NCI-H82 treated with DMSO at 0.1 percent for 48 hours (cell line): ENCODE measurements at regions not wholly inside any gene's neighbourhood (a gene's known extent, or its start where the extent isn't known, plus 50 kb on each side); places are given as distances from the start of the nearest gene placed in this dataset.

Source experiments
- DNase-seq: peaks from one replicate; lab custom pipeline; 2025; ENCODE audit not compliant: unreplicated experiment; lab: John Stamatoyannopoulos, UW

DNA sequence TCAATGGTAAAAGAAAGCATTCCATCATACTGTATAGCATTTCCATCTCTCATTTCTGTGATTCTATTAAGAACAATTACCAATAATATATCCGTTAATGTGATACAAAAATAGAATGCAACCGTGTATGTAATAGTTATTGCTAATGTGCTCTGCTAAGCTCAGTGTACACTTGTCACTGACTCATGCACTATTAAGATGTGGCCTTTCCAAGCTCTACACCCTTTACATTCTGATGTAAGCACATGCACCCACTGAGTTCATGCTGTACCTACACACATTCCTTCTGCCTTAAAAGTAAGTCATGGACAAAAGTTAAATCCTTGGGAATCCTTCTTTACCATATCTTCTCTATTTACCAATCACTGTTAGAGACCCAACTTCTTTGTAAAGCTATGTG lies 319.1 kb downstream of the ZSWIM6 start:
- no peak for DNase-seq

DNA sequence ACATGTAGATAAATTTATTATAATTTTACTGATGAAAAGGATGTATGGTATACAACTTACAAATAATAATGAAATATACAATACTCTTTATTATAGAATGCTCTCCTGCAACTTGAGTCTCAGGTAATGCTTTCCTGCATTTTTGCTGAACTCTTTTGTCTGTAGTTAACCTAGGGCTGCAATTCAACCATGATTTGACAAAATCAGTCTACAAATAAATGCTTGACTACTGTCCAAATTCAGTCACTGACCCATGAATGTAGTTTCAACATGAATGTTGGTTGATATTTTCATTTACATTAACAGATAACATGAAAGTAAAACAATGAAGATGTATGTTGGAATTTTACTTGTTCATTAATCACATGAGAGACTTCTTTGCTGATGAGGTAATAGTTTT lies 320.9 kb downstream of the ZSWIM6 start:
- DNase-seq = no peak

- DNase-seq = peak; percentile 25
These were observed 321.9 kb downstream of the ZSWIM6 start for GRCh38 chr5:61653807-61654580.

- DNase-seq = no peak
These were observed 322.8 kb downstream of the ZSWIM6 start for GRCh38 chr5:61654876-61655275.

DNA sequence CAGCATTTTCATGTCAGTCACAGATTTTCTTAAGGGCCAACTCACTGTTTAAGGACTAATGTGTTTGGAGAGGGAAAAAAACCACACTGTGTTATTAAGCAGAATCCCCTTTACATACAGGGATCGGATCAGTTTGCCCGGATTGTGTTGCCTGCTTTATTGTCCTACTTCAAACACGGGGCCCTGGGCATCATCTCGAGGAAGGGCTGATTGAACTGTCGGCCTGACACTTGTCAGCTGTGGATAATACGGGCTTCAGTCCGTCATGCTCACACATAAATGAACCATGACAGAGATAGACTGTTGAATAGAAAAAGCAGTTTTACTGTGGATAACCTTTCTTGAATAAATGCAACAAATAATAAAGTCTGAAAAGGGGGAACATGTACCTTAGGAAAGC lies 325.0 kb downstream of the ZSWIM6 start:
- no peak for DNase-seq

DNA sequence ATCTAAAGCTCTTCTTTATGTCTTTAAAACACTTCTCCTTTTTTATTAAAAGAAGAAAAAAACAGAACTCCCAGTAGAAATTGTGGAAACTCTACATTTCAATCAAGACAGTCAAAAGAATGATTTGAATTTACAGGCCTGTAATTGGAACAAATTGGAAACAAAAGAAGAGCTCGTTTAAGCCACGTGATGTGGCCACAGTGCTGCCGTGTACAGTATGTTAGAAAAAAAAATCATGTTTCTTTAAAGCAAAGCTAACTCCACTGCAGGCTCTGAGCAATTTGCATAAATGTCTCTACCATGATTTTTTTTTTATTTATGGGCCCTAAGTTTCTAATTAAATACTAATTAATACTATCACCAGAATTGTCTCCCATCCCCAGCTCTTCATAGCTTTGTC lies 325.6 kb downstream of the ZSWIM6 start:
- no peak for DNase-seq

GRCh38 chr5:61658592-61659008 lies 326.5 kb downstream of the ZSWIM6 start:
- DNase-seq = peak; percentile 37

DNA sequence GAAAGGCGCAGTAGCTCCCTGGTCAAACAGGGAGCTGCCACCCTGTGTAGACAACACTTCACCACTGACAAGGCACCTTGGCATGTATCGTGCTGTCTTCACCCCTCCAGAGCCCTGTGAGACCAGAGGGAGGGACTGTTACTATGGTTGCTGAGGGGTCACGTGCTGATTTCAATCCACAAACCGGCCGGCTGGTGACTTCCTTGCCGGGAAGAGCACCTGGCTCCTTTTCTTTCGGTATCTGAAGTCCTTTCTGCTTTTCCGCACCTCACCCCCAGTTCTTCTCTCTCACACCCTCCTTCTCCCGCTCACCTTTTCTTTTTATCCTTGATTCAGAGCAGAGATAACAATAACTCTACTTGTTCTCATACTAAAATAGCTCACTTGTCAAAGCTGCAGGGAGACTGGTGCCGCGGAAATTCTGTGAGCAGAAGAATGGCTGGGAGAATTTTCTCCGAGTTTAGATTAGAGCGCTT lies 327.2 kb downstream of the ZSWIM6 start:
- DNase-seq = no peak

DNA sequence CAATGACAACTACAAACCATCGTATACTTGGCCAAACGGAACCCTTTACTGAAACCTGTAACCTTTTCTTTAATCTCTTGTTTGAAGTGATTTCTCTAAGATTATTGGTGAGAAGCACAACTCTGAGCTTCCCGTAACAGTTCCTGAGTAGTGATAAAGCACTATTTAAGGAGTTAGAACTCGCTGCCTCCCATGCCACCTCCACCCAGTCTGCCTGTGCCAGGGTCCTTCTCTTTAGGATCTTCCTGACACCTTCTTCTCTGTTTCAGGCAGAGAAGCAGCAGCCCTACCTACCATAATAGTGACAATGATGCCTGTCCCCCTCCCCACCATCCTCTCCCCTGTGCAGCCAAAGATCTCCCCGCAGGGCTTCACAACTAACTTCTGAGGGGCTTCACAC lies 330.6 kb downstream of the ZSWIM6 start:
- DNase-seq = no peak

DNA sequence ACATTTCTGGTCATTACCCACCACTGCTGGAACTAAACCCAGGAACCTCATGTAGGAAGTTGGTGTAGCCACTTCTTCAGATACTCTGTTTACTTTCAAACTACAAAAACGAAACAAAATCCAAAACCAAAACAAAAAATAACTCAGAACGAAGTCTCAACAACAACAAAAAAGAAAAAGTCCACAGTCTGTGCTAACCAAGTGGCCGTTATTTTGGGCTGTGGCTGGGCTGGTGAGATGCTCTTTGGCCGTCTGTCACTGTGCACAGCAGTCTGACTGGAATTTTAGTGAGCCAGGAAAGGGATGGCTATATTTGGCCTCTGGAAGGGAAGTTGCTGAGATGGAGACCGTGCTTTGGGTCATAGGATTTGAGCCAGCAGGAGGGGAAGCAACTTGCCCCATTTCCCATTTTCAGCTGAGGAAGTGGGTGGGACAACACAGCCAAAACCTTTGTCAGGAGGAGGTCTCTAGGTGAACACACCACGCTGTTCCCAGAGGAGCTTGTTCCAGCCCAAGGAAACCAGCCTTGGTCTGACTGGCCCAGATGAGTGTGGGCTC lies 334.1 kb downstream of the ZSWIM6 start:
- no peak for DNase-seq

DNA sequence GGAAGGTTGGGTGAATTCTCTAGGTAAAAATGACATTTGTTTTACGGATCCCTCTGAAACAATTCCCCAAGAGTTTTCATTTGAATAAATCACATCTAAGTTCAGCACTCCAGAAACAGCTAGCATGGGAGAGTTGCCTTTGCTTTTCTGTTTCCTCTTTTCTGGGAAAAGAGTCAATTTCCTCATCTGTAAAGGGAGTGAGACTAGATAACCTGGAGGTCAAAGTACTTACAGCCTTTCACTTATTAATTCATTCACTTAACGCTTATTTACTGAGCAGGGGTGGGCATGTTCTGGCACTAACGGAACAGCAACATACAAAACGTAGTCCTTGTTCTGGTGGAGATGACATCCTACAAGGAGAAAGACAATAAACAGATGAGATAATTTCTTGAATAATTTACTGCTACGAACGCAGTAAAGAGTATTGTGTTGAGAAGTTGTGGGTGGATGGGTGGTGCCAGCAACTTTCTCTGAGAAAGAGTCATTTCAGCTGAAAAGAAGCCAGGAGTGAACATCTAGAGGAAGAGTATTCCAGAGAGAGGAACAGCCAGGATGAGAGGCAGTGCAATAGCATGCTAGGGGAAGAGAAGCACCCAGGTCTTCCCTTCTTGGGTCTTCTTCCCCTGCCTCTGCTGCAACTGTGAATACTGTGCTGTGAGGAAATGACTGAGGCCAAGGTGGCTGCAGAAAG lies 335.6 kb downstream of the ZSWIM6 start:
- DNase-seq = no peak

GRCh38 chr5:61669531-61669930 lies 337.5 kb downstream of the ZSWIM6 start:
- no peak for DNase-seq

DNA sequence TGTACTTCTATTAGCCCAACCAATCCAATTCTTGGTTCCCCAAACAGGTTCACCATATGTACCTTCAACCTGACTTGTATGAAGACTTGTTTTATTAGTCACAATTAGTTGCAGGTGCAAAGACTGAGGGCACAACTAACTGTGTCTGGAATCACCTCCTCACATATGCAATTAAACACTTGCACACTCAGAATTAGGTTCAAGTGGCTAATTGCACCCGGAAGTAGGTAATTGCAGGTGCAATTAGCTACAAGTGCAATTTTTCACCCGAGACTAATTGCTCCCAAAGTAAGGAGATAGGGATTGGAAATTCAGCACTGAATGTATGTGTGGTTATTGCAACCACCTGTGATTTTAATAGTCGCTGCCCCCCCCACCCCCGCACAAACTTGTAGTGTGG lies 338.9 kb downstream of the ZSWIM6 start:
- no peak for DNase-seq

GRCh38 chr5:61673007-61673735 lies 341.1 kb downstream of the ZSWIM6 start:
- no peak for DNase-seq

- no peak for DNase-seq
These were observed 342.3 kb downstream of the ZSWIM6 start for GRCh38 chr5:61674378-61674777.

DNA sequence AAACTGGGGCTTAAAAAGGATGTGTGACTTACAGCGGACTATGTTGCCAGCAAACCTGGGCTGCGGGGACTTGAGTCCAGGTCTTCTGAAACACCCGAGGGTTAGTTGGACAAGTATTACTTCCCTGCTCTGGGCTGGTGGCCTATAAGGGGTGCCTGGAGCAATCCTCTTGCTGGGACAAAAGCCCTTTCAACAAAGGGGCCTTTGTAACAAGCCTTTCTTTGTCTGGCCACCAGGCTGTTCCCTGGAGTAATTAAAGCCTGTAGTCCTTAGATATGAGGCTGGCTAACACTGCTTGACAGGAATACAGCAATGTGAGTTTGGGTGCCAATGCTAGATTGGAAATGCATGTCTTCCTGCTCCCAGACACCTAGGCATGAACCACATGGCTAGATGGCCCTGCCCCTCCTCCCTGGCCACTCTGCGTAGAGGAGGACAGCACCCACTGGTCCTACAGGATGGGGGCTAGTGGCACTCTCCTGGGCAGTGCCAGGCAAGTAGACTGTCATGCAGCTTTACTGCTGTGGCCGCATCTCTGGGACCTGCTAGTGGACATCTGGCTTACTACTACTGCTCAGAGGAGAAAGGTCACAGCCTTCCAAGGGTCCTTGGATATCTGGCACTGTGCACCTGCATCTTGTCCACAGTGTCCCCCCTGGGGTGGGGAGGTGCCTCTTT lies 343.1 kb downstream of the ZSWIM6 start:
- DNase-seq = no peak

DNA sequence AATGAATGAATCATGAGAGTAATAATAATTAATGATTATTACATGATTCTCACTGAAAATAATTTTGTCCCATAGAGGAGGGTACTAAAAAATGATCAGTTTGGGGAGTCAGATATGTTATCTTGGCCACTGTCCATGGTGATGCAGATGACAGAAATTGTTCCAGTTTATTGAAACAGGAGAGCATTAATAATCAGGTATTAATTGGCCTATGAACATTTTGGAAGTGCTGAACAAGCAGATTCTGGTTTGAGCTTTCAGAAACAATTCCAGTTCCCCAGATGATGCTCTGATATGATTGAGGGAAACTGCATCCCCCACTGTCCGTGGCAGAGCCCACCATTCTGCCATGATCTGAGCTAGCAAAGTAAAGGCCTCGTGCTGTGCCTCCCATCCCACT lies 345.2 kb downstream of the ZSWIM6 start:
- DNase-seq = no peak

DNA sequence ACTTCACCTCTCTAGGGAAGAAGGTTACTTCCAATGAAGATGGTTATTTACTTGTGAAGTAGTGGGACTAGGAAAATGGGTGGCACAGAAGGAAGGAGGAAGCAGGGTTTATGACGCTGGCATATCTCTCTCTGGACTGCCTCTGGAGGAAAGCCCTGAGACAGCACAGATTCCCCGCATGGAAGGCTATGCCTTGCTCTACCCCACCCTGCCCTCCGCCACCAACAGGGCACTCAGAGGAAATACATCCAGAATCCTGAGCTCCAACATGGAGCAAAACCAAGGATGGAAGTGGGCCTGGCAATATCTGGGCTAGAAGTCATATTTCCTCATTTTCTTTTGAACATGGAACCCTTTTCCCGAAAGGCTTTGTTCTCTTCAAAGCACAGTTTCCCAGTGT lies 346.9 kb downstream of the ZSWIM6 start:
- no peak for DNase-seq

GRCh38 chr5:61679562-61679961 lies 347.5 kb downstream of the ZSWIM6 start:
- DNase-seq = no peak

- DNase-seq = no peak
These were observed 348.2 kb downstream of the ZSWIM6 start for GRCh38 chr5:61680247-61680646.

GRCh38 chr5:61683148-61683547 lies 351.1 kb downstream of the ZSWIM6 start:
- no peak for DNase-seq
